Prostate gland (tissue), 2 donors: ENCODE measurements at regions not wholly inside any gene's neighbourhood (a gene's known extent, or its start where the extent isn't known, plus 50 kb on each side); places are given as distances from the start of the nearest gene placed in this dataset.

Experiments used
- DNase-seq: peaks from one replicate; pipeline ENCODE4 v3.0.0-alpha.2; 2019; ENCODE audit warnings: low spot score
- H3K27ac ChIP-seq, 2 donors: fragments of 200-600 bp; sonication (generic); 2 replicates each; pipeline ENCODE4 v1.5.1; 2017 to 2019
- H3K27me3 ChIP-seq: fragments of 200-600 bp; sonication (generic); replicated peaks from 2 replicates; pipeline ENCODE4 v1.5.1; 2019; ENCODE audit not compliant: insufficient read depth
- H3K36me3 ChIP-seq, 2 donors: fragments of 200-600 bp; sonication (generic); 1 replicate in 1 of 2; 2 replicates in 1 of 2; pipeline versions ENCODE4 v1.5.1 to v1.8.1; 2017 to 2019
- H3K4me1 ChIP-seq: fragments of 200-600 bp; sonication (generic); replicated peaks from 2 replicates; pipeline ENCODE4 v1.5.1; 2019
- H3K4me3 ChIP-seq, 2 donors: fragments of 200-600 bp; sonication (generic); 2 replicates each; pipeline ENCODE4 v1.5.1; 2017 to 2019
- H3K9me3 ChIP-seq: fragments of 200-600 bp; sonication (generic); 2 replicates; pipeline ENCODE4 v1.5.1; 2017
- CTCF ChIP-seq, 4 experiments: fragments of 200-600 bp in 2 of 4; fragments of 450-650 bp in 2 of 4; sonication (generic) in 2 of 4; IDR thresholded peaks; 1 replicate in 3 of 4; 2 replicates in 1 of 4; pipeline ENCODE4 v1.5.1; 2016 to 2019; ENCODE audit warnings: antibody characterized with exemption in 4 of 4, mild to moderate bottlenecking in 2 of 4, moderate library complexity in 2 of 4
- POLR2A ChIP-seq: fragments of 450-650 bp; IDR thresholded peaks from one replicate; pipeline ENCODE4 v1.6.1; 2016; ENCODE audit warnings: antibody characterized with exemption, mild to moderate bottlenecking
- POLR2AphosphoS5 ChIP-seq: sonication (generic); formaldehyde crosslinking; IDR thresholded peaks from one replicate; pipeline ENCODE4 v1.6.1; 2017; ENCODE audit warnings: antibody characterized with exemption
- WGBS: methylation state at CpG from one replicate; pipeline ENCODE4 v1.1.5; 2018; 5-methylcytosine and 5-hydroxymethylcytosine counted together
- intact Hi-C: fragments of 100-400 bp; cut with DNase I; formaldehyde crosslinking; loops from one replicate; pipeline ENCODE4 v1.14.2; 2022

DNA sequence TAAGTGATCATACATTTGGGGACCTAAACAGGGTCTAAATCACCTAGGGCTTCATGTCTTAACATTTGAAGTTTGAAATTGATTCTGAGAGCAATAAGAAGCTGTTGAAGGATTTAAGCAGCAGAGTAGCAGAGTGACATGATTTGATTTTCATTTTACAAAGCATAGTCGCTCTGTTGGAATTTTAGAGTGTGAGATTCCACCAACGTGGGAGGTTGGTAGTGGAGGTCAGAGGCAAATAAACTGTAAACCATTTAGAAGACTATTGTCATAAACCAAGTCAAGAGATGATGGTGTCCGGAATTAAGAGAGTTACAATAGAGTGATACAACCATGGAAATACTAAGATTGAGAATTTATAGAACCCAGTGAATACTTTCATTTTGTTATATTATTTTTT is 52.7 kb upstream of the ZDHHC17 start:
- no peaks in the 10 kb centered on the region for H3K27me3 ChIP-seq
- no peak for TF ChIP-seq POLR2AphosphoS5
- no peak for TF ChIP-seq POLR2A
- TF ChIP-seq CTCF (IDR thresholded peaks at IDR 0.05) = no peak

GRCh38 chr12:76713130-76713529 is 50.8 kb upstream of the ZDHHC17 start:
- no peaks in the 10 kb centered on the region for H3K9me3 ChIP-seq

More for the DNA sequence above, 52.7 kb upstream of the ZDHHC17 start:
- no peak for DNase-seq
- 77% methylated on average over 3 of the region's 3 CpGs for WGBS
- H3K4me1 ChIP-seq = no peaks in the 10 kb centered on the region
- H3K36me3 ChIP-seq = no peaks in the 10 kb centered on the region
- no peak overlapping the region for H3K27ac ChIP-seq
- intact Hi-C loops = no loop called here
- no peak overlapping the region for H3K4me3 ChIP-seq
- no peaks in the 10 kb centered on the region for H3K9me3 ChIP-seq

DNA sequence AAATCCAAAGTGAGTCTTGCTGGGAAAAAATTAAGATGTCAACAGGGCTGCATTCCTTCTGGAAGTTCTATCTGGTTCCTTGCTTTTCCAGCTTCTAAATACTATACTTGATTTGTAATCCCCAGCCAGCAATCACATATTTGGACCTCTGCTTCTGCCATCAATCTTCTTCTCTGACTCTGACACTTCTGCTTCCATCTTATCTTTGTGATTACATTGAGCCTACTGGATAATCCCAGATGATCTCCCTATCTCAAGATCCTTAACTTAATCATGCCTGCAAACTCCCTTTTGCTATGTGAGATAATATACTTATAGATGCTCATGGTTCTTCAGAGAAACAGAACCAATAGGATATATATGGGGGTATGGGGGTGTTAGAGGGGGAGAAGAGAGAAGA is 49.9 kb upstream of the ZDHHC17 start:
- no peak overlapping the region for H3K27ac ChIP-seq
- H3K4me1 ChIP-seq = no peaks in the 10 kb centered on the region
- H3K9me3 ChIP-seq = no peaks in the 10 kb centered on the region
- H3K27me3 ChIP-seq = no peaks in the 10 kb centered on the region
- DNase-seq = no peak
- TF ChIP-seq POLR2AphosphoS5 (no peak), CTCF (IDR thresholded peaks at IDR 0.05) (no peak), POLR2A (no peak)
- intact Hi-C loops = no loop called here
- H3K4me3 ChIP-seq = no peak overlapping the region
- no peaks in the 10 kb centered on the region for H3K36me3 ChIP-seq

More at GRCh38 chr12:76713130-76713529, 50.8 kb upstream of the ZDHHC17 start:
- DNase-seq = no peak
- H3K4me1 ChIP-seq = no peaks in the 10 kb centered on the region
- TF ChIP-seq POLR2AphosphoS5 = no peak
- no peak for TF ChIP-seq CTCF (IDR thresholded peaks at IDR 0.05)
- no peak for TF ChIP-seq POLR2A
- intact Hi-C loops = no loop called here
- no peak overlapping the region for H3K27ac ChIP-seq
- H3K36me3 ChIP-seq = no peaks in the 10 kb centered on the region
- 61% methylated on average over 4 of the region's 4 CpGs for WGBS
- H3K27me3 ChIP-seq = no peaks in the 10 kb centered on the region
- H3K4me3 ChIP-seq = no peak overlapping the region
